ENCODE measurements at regions not wholly inside any gene's neighbourhood (a gene's known extent, or its start where the extent isn't known, plus 50 kb on each side); places are given as distances from the start of the nearest gene placed in this dataset.

GRCh38 chr14:25488961-25489360 is 439.0 kb upstream of the STXBP6 start:
- no peaks in the 10 kb centered on the region for H3K27me3 ChIP-seq
- no peaks in the 10 kb centered on the region for H3K4me1 ChIP-seq
- TF ChIP-seq, protein P1, sequence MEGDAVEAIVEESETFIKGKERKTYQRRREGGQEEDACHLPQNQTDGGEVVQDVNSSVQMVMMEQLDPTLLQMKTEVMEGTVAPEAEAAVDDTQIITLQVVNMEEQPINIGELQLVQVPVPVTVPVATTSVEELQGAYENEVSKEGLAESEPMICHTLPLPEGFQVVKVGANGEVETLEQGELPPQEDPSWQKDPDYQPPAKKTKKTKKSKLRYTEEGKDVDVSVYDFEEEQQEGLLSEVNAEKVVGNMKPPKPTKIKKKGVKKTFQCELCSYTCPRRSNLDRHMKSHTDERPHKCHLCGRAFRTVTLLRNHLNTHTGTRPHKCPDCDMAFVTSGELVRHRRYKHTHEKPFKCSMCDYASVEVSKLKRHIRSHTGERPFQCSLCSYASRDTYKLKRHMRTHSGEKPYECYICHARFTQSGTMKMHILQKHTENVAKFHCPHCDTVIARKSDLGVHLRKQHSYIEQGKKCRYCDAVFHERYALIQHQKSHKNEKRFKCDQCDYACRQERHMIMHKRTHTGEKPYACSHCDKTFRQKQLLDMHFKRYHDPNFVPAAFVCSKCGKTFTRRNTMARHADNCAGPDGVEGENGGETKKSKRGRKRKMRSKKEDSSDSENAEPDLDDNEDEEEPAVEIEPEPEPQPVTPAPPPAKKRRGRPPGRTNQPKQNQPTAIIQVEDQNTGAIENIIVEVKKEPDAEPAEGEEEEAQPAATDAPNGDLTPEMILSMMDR (IDR thresholded peaks at IDR 0.05), result no peak
- H3K4me3 ChIP-seq, result no peak overlapping the region
- H3K9me3 ChIP-seq, result no peaks in the 10 kb centered on the region
- no peaks in the 10 kb centered on the region for H3K36me3 ChIP-seq
- intact Hi-C loops (cut with DNase I; ENCODE audit: low total_unique reads), result no loop called here
- no peak for DNase-seq
- H3K27ac ChIP-seq, result no peak overlapping the region

GRCh38 chr14:25485381-25485780 is 435.4 kb upstream of the STXBP6 start:
- Histone ChIP-seq H3K27ac (no peak overlapping the region), H3K36me3 (no peaks in the 10 kb centered on the region), H3K4me3 (no peak overlapping the region), H3K27me3 (no peaks in the 10 kb centered on the region), H3K4me1 (no peaks in the 10 kb centered on the region), H3K9me3 (no peaks in the 10 kb centered on the region)
- TF ChIP-seq, protein P1 (IDR thresholded peaks at IDR 0.05), result no peak
- no peak for DNase-seq
- intact Hi-C loops (cut with DNase I; ENCODE audit: low total_unique reads), result no loop called here

DNA sequence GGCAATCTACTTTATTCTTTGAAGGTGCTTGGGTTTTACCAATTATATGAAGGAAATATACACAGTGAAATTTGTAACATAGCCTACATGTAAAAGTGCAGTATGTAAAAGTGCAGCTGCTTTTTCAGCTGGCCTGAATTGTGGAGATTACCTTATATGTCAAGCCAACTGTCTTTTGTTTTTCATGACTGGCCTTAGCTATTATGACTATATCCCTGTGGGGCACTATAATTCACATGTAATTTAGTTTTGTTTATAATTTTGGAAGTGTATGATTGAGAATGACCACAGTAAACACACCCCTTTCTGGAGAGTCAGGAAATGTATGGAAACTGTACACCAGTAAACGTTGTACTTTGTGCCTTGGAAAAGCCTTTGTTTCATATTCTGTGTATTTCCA is 435.0 kb upstream of the STXBP6 start:
- no peaks in the 10 kb centered on the region for H3K9me3 ChIP-seq
- TF ChIP-seq, protein P1 (IDR thresholded peaks at IDR 0.05), result no peak
- no peaks in the 10 kb centered on the region for H3K4me1 ChIP-seq
- no peaks in the 10 kb centered on the region for H3K36me3 ChIP-seq
- DNase-seq, result no peak
- intact Hi-C loops (cut with DNase I; ENCODE audit: low total_unique reads), result no loop called here
- H3K27me3 ChIP-seq, result no peaks in the 10 kb centered on the region
- H3K4me3 ChIP-seq, result no peak overlapping the region
- H3K27ac ChIP-seq, result no peak overlapping the region

DNA sequence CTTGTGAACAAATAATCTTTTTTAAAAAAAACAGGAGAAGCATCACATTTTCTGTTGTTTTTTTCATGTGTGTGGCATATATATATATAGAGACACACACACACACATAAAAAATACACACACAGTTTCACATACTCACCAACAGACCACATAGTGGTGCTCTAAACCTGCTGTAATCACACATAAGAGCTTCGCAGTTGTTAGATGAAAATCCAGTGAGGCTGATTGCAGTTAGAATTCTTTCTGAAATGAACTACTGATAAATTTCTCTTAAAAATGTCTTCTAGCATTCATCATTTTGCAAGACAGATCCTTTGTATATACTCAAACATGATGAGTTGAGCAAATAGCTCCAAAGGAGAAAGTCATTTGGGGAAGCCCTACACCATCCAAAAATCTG is 434.3 kb upstream of the STXBP6 start:
- Histone ChIP-seq H3K27ac (no peak overlapping the region), H3K4me3 (no peak overlapping the region), H3K27me3 (no peaks in the 10 kb centered on the region), H3K4me1 (no peaks in the 10 kb centered on the region), H3K36me3 (no peaks in the 10 kb centered on the region), H3K9me3 (no peaks in the 10 kb centered on the region)
- TF ChIP-seq, protein P1 (IDR thresholded peaks at IDR 0.05), result no peak
- intact Hi-C loops (cut with DNase I; ENCODE audit: low total_unique reads), result no loop called here
- DNase-seq, result no peak

DNA sequence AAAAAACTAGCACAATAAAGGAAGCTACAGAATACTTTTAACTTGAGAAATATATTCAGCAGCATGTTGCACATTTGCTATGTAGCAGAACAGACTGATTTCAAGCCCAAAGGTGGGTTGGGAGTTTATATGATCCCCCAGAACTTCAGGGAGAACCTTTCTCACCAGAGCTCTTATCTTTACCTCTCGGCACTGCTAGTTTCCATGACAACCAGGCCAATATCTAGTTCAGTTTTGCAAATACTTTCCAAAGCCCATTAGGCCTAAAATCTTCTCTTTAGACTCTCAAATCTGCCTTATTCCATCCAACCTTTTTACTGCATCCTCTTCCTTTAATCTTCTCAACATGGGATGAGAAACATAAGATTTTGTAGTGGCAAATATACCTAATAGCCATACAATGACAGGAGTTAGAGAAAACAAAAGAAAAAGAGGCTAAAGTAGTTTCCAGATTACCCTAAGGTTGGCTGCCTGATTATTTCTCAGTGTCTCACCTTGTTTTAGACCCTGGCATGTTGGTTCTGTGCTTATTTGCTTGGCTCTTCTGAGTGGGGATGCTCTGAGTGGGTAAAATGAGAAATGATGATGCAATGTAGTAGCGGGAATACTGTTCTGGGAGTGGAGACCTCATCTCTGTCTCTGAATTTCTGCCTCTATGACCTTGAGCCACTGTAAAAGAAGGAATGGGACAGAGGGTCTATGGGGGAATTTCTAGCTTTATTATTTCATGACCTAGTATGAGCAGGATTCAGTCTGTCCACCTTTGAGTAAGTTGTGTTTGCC is 427.6 kb upstream of the STXBP6 start:
- Histone ChIP-seq H3K9me3 (no peaks in the 10 kb centered on the region), H3K27ac (no peak overlapping the region), H3K4me3 (no peak overlapping the region), H3K36me3 (no peaks in the 10 kb centered on the region), H3K27me3 (no peaks in the 10 kb centered on the region), H3K4me1 (no peaks in the 10 kb centered on the region)
- TF ChIP-seq, protein P1 (IDR thresholded peaks at IDR 0.05), result no peak
- intact Hi-C loops (cut with DNase I; ENCODE audit: low total_unique reads), result no loop called here
- no peak for DNase-seq

Measured in tibial artery (tissue), 4 donors.